ENCODE measurements at regions not wholly inside any gene's neighbourhood (a gene's known extent, or its start where the extent isn't known, plus 50 kb on each side); places are given as distances from the start of the nearest gene placed in this dataset.

- no peak for TF ChIP-seq TCF12 (IDR thresholded peaks at IDR 0.05; ENCODE audit: low read depth)
- no peak for TF ChIP-seq EP300 (IDR thresholded peaks at IDR 0.05; ENCODE audit: borderline replicate concordance)
- no peak for TF ChIP-seq EGR1 (IDR thresholded peaks at IDR 0.05)
- TF ChIP-seq MAX (IDR thresholded peaks at IDR 0.05): no peak
- no peak for TF ChIP-seq RAD21 (IDR thresholded peaks at IDR 0.05; ENCODE audit: low read depth)
- TF ChIP-seq CREB1 (IDR thresholded peaks at IDR 0.05; ENCODE audit: low read depth): no peak
- TF ChIP-seq FOXM1 (IDR thresholded peaks at IDR 0.05; ENCODE audit: borderline replicate concordance, low read depth): no peak
- no peak for TF ChIP-seq TAF1 (IDR thresholded peaks at IDR 0.05; ENCODE audit: low read depth)
- no peak for TF ChIP-seq REST (IDR thresholded peaks at IDR 0.05; ENCODE audit: low read depth)
These were observed 340.6 kb upstream of the GOLIM4 start for GRCh38 chr3:168436245-168436724.
